ENCODE measurements at regions not wholly inside any gene's neighbourhood (a gene's known extent, or its start where the extent isn't known, plus 50 kb on each side); places are given as distances from the start of the nearest gene placed in this dataset.
"Not testable (repeated sequence)": the region's sequence is repeated elsewhere in the genome, so short reads cannot be mapped to it uniquely, and the experiment has no call there.

DNA sequence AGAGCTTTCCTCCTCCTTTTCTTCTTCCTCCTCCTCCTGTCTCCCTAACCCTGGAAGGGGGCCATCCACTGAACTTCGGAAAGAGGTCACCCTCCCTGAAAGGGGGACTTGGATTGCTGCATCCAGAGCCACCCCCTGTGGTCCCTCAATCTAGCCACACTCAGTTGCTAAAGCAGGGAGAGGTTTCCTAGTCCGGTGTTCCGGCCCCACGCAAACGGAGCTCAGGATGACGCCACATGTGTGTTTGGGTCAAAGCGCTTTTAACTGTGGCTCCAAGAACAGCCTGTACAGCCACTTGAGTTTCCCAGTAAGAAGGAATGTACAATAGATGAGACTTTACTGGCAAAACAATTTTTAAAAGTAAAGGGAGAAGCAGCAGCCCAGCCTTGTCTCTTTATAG lies 206.9 kb upstream of the IRF2BP2 start:
- H3K4me2 ChIP-seq; H4K20me1 ChIP-seq (ENCODE audit: insufficient read depth); H3K4me3 ChIP-seq (ENCODE audit: low read depth in 2 of 2, low read length in 1 of 2); CTCF ChIA-PET; H3K27me3 ChIP-seq (ENCODE audit: insufficient read depth); H3F3A ChIP-seq (replicated peaks; ENCODE audit: insufficient read depth); H3K4me1 ChIP-seq (ENCODE audit: control insufficient read depth in 1 of 2, insufficient read depth in 2 of 2, low read depth in 1 of 2, low read length in 1 of 2); H3K9ac ChIP-seq; H2AFZ ChIP-seq (ENCODE audit: low read depth); H3K27ac ChIP-seq (ENCODE audit: low read depth in 2 of 2, low read length in 1 of 2); H3K79me2 ChIP-seq (ENCODE audit: insufficient read depth); H3K36me3 ChIP-seq (replicated peaks in 1 of 2; ENCODE audit: control insufficient read depth in 1 of 2, insufficient read depth in 2 of 2, low read length in 1 of 2); POLR2A ChIA-PET; H3K9me2 ChIP-seq; H3K9me3 ChIP-seq; DNase-seq: not testable (repeated sequence)
- 84% methylated on average over 6 of the region's 7 CpGs for WGBS (ENCODE audit: low lambda C conversion rate)

DNA sequence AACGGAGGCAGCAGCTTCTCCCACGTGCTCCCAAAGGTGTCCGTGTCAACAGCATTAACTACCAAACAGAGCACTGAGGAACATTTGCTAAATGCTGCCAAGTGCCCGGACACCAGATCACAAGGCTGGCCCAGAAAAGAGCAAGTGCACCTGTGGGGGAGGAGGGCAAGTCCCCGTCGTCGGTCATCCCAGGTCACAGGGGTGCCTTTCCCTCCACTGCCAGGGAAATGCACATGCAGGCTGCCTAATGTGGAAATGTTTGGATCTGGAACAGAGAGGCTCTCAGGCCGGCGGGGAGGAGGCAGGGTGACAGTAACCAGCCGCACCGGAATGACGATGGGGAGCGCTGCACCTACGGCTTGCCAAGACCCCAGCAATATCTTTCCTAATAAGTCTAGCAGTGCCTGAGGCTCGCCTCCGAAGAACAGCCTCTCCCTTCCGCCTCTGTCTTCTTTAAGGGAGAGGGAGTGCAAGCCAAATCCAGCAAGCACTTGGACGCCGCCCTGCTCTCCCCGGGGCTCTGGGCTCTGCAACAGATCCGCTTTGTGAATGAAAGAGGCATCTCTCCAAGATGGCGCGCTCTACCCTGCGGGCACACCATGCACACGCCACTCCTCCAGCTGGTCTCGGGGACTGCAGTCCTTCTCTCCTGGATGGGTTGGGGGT lies 206.3 kb upstream of the IRF2BP2 start:
- H3K9me3 ChIP-seq; H3K9ac ChIP-seq; H3K4me1 ChIP-seq (ENCODE audit: control insufficient read depth in 1 of 2, insufficient read depth in 2 of 2, low read depth in 1 of 2, low read length in 1 of 2); H3K27ac ChIP-seq (ENCODE audit: low read depth in 2 of 2, low read length in 1 of 2); H3K79me2 ChIP-seq (ENCODE audit: insufficient read depth); H4K20me1 ChIP-seq (ENCODE audit: insufficient read depth); H3F3A ChIP-seq (replicated peaks; ENCODE audit: insufficient read depth); H3K9me2 ChIP-seq; H3K4me2 ChIP-seq; DNase-seq; H3K36me3 ChIP-seq (replicated peaks in 1 of 2; ENCODE audit: control insufficient read depth in 1 of 2, insufficient read depth in 2 of 2, low read length in 1 of 2); CTCF ChIA-PET; H3K4me3 ChIP-seq (ENCODE audit: low read depth in 2 of 2, low read length in 1 of 2); H2AFZ ChIP-seq (ENCODE audit: low read depth); H3K27me3 ChIP-seq (ENCODE audit: insufficient read depth); POLR2A ChIA-PET: not testable (repeated sequence)
- WGBS (ENCODE audit: low lambda C conversion rate), result 93% methylated on average over 13 of the region's 26 CpGs

DNA sequence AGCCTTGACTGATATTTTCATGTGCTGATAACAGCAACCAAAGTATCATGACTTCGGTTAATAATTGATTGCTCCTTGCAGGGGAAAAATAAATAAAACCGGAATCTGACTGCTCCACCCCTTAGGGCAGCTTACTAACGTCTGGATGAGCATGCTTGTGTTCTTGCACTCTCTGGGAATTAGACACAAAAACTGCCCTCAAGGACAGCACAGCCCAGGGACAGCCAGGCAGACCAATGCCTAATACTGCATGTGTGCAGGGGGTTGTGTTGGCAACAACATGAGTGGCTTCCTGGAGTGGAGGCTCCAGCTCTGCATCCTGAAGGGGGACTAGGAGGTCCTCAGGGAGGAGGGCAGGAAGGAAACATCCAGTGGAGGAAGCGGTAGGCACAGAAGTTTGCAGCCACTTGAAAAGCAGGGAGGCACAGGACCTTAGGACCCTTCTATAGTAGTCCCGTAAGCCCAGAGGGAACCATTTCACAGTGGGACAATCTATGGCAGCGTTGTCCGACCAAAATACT lies 205.4 kb upstream of the IRF2BP2 start:
- CTCF ChIA-PET; H3F3A ChIP-seq (replicated peaks; ENCODE audit: insufficient read depth); DNase-seq; H3K27me3 ChIP-seq (ENCODE audit: insufficient read depth); H3K79me2 ChIP-seq (ENCODE audit: insufficient read depth); H3K4me3 ChIP-seq (ENCODE audit: low read depth in 2 of 2, low read length in 1 of 2); H3K27ac ChIP-seq (ENCODE audit: low read depth in 2 of 2, low read length in 1 of 2); H3K9me3 ChIP-seq; H3K4me1 ChIP-seq (ENCODE audit: control insufficient read depth in 1 of 2, insufficient read depth in 2 of 2, low read depth in 1 of 2, low read length in 1 of 2); H3K9ac ChIP-seq; H3K4me2 ChIP-seq; POLR2A ChIA-PET; H3K36me3 ChIP-seq (replicated peaks in 1 of 2; ENCODE audit: control insufficient read depth in 1 of 2, insufficient read depth in 2 of 2, low read length in 1 of 2); H2AFZ ChIP-seq (ENCODE audit: low read depth); H3K9me2 ChIP-seq; H4K20me1 ChIP-seq (ENCODE audit: insufficient read depth): not testable (repeated sequence)
- 90% methylated on average over 5 of the region's 7 CpGs for WGBS (ENCODE audit: low lambda C conversion rate)

DNA sequence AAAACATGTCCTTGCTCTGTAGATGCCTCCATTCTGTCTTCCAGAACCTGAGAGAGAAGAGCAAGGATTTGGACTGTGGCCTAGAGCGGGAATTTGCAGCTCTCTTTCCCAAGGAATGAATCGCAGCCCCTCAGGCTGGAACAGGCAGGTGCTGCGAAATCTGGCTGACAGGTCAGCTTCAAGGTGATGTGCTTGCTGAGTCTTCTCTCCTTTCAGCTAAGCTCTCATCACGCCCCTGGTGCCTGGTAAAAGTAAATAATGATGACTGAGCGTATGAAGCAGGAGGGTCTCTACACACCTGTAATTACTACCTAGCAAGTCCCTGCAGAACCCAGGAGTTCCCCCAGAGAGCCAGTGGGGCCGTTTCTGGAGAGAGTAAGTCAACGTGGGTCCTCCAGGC lies 204.3 kb upstream of the IRF2BP2 start:
- CTCF ChIA-PET; H3K4me1 ChIP-seq (ENCODE audit: control insufficient read depth in 1 of 2, insufficient read depth in 2 of 2, low read depth in 1 of 2, low read length in 1 of 2); H3K79me2 ChIP-seq (ENCODE audit: insufficient read depth); H2AFZ ChIP-seq (ENCODE audit: low read depth); H3K9ac ChIP-seq; POLR2A ChIA-PET; DNase-seq; H3K27me3 ChIP-seq (ENCODE audit: insufficient read depth); H3K36me3 ChIP-seq (replicated peaks in 1 of 2; ENCODE audit: control insufficient read depth in 1 of 2, insufficient read depth in 2 of 2, low read length in 1 of 2); H3K9me3 ChIP-seq; H3F3A ChIP-seq (replicated peaks; ENCODE audit: insufficient read depth); H3K27ac ChIP-seq (ENCODE audit: low read depth in 2 of 2, low read length in 1 of 2); H3K4me2 ChIP-seq; H3K4me3 ChIP-seq (ENCODE audit: low read depth in 2 of 2, low read length in 1 of 2); H4K20me1 ChIP-seq (ENCODE audit: insufficient read depth); H3K9me2 ChIP-seq: not testable (repeated sequence)
- WGBS (ENCODE audit: low lambda C conversion rate), result 100% methylated on average over 2 of the region's 7 CpGs

Data from SK-N-SH (cell line).